ENCODE measurements at regions not wholly inside any gene's neighbourhood (a gene's known extent, or its start where the extent isn't known, plus 50 kb on each side); places are given as distances from the start of the nearest gene placed in this dataset.

- DNase-seq (ENCODE audit: low read depth in 2 of 2): no peak
Measured at GRCh38 chr2:129929321-129930290, 49.9 kb upstream of the RAB6C start.
